Activated T-cell treated with anti-CD3 and anti-CD28 coated beads for 1 hour (primary cell): ENCODE measurements at regions not wholly inside any gene's neighbourhood (a gene's known extent, or its start where the extent isn't known, plus 50 kb on each side); places are given as distances from the start of the nearest gene placed in this dataset.
A peak's percentile ranks its signal among the peaks of the same experiment; 100 is the strongest.
"Not testable (repeated sequence)": the region's sequence is repeated elsewhere in the genome, so short reads cannot be mapped to it uniquely, and the experiment has no call there.

Experiments used
- DNase-seq: peaks from one replicate; pipeline ENCODE4 v3.0.0-alpha.2; 2020; ENCODE audit warnings: low read depth

DNA sequence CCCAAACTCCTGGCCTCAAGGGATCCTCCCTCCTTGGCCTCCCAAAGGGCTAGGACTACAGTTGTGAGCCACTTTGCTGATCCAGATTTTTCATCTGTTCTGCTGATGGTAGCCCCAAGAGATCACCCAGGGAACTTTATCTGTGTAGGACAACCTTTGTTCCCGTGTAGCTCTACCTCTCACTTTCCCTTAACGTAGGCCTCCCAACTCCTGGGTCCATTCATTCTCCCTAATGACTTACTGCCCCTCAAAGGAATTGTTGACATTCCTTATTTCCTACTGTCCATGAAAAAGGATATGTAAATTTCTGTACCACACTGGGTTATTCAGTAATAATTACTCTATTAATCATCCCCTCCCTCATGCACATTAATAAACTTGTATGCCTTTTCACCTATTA, 51.0 kb upstream of the PHF24 start:
- no peak for DNase-seq

DNA sequence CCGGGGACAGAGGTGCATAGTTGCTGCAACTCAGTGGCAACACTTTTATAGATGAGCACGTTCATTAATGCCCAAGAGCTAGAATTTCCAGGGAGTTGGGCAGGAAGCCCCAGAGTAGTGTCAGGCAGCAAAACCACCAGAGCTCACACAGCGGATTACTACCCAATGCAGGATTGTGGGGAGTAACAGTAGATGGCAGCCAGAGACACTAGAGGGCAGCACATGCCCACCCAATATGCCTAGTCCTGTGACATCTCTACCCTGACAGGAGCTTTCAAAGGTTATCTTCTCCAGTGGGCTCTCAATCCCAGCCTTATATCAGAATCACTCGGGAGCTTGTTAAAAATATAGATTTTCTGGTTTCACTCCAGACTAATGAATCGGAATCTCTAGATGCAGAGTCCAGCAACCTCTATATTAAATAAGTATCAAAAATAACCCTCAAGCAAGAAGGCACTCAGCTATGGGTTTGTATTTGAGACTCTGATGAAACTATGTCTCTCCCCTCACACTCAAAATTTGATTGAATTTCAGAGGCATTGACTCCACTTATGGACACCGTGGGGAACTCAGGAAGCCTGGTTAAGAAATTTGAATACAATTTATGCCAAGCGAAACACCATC, 58.4 kb upstream of the PHF24 start:
- peak; percentile 64 for DNase-seq

DNA sequence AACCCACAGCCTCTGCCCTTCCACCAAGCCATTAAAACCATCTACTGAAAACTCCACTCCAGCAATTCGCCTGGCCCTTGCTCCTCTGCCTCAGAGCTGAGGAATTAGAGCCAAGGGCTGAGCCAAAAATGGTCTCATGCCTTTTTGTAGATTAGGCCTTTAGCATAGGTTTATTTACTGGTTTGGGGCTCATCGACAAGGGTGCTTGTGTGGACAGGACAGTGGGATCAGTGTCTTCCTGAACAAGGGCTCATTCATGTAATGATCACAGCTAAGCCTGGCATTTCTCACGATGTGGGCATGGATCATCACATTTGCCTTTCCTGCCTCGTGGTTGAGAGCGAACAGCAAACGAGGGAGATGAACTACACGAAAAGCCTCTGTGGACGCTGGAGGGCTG, 59.2 kb upstream of the PHF24 start:
- DNase-seq = no peak

DNA sequence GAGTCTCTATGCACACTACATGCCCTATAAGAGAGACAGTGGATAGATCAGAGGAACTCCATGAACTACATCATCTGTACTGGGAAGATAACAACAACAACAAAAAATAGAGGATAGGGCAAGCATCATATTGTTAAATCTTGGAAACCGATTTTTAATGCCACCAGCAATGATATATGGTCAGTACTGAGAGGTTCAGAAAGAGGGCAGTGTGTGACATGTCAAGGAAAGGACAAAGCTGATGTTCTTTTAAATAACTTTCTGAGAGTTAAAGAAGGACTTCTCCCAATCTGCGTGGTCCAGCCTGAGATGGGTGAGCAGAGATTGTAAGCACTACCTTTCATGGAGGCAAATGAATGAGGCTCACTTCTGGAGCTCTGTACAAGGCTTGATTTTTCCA, 62.0 kb upstream of the PHF24 start:
- DNase-seq = no peak

DNA sequence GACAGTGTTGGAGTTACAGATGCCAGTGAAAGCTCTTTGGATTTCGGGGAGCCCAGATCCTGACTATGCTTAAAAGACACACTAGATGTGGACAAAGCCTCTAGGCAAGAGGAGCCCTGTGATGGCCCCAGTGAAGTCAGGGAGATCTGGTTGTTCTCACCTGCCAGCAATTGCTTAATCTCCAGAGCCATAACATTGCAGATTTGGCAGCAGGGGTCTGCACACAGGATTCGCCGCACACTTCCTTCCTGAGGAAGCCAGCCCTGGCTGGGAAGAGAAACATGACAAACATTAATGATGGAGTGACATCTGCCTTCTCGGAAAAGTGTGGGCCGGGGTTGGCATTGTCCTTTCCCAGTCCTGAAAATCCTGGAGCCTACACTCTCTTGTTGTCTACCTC, 65.2 kb upstream of the PHF24 start:
- no peak for DNase-seq

DNA sequence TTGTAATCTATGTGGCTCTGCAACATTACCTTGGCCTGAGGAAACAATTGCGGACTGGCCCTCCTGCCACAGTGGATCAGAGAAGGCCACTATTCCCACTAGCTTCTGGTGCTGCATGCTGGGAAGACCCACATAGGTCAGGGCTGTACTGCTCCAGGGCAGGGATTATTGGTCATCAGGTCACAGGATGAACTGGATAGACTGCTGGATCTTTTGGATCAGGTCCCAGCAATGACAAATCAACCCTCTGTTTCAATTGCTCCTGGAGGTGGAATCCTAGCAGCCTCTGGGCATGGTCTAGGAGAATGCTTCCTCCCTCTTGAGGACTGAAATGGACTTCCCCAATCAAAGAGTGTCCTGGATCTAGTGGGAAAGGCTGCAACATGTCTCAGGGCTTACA, 66.7 kb upstream of the PHF24 start:
- no peak for DNase-seq

DNA sequence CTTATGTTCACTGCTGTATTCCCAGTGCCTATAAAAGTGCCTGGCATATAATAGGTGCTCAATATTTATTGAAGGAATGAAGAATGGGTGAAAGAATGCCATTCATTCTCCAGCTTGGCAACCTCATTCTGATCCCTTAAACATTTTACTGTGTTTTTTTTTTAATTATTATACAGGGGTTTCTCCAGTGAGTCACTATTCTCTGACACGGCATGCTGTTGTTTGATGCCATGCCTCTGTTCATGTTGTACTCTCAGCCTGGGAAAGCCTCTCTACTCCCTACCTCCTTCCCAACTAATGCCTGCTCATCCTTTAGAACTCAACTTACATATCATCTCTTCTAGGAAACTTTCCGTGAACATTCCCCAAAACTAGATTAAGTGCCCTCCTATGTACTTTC, 70.2 kb upstream of the PHF24 start:
- no peak for DNase-seq

DNA sequence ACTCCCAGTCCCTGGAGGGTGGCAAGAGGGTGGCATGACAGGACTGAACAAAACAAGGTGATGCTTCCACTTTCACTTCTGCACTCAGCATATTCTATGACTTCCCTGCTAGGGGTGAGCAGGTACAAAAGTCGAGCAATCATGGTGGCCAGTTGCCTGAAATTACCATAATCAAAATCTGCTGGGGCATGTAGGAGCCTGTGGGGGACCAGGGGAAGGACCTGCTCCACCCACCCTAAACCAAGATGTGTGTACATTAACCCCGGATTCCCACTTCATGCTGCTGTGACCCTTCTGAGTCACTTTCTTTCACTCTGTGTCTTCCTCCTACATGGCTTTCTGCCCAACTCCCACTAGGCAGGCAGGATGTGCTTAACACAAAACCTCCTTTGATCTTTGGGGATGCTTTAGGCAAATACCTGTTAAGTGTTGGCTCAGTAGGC, 73.3 kb upstream of the PHF24 start:
- no peak for DNase-seq

DNA sequence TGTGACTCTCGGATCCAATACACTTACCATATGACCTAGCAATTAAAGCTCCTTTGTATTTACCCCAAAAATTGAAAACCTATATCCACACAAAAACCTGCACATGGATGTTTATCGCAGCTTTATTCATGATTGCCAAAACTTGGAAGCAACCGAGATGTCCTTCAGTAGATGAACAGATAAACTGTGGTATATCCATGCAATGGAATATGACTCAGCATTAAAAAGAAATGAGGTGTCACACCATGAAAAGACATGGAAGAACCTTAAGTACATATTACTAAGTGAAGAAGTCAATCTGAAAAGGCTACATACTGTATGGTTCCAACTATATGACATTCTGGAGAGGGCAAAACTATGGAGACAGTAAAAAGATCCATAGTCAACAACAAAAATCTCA, 82.0 kb upstream of the PHF24 start:
- DNase-seq = no peak

DNA sequence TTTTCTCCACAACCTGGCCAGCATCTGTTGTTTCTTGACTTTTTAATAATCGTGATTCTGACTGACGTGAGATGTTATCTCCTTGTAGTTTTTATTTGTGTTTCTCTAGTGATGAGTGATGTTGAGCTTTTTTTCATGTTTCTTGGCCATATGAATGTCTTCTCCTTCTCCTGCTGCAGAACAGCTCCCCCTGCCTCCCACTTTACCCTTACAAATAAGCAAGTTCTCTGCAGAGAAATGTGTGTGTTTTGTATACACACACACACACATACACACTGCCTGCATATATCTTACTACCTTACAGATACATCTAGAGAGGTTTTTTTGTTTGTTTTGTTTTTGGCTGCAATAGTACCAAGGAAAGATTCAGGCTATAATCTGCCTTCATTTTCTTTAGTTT, 88.7 kb upstream of the PHF24 start:
- no peak for DNase-seq

DNA sequence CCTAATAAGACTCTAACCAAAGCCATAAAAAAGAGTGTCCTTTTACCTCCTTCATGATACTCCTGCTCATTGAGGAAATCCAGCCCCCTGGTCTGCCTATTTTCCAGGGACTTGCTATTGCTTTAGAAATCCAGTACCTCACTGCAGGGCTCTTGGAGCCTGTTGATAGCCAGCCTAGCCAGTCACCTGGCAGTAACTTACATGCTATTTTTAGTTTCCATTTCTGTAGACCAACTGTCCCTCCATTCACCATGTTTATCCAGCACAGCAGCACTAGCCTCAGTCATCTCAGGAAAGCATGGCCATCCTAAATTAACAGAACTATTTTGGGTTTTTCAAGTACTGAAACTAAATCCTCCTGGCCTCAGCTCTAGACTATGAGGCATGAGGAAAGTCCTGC, 91.5 kb upstream of the PHF24 start:
- no peak for DNase-seq

DNA sequence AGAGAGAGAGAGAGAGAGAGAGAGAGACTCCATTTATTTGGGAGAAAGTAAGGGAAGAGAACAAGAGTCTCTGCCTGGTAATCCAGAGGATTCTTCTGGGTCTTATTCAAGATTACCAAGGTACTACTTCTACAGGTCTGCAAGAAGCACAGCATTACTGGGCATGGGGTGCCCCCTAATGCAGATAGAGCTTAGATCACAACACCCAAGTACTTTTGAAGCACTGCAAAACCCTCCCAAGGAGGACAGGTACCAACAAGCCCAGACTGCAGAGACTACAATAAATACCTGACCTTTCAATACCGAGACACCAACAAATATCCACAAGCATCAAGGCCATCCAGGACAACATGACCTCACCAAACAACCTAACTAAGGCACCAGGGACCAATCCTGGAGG, 94.7 kb upstream of the PHF24 start:
- no peak for DNase-seq

DNA sequence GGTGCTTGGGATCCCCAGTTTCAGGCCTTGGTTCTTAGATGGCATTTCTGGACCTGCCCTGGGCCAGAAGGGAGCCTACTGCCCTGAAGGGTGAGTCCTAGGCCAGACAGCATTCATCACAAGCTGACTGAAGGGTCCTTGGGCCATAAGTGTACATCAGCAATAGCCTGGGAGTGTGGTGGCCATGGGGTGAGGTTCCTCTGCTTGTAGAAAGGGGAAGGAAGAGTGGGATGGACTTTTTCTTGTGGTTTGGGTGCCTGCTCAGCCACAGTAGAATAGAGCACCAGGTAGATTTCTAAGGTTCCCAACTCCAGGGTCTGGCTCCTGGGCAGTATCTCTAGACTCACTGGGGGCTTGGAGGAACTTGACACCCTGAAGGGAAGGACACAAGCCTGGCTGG, 95.2 kb upstream of the PHF24 start:
- no peak for DNase-seq

DNA sequence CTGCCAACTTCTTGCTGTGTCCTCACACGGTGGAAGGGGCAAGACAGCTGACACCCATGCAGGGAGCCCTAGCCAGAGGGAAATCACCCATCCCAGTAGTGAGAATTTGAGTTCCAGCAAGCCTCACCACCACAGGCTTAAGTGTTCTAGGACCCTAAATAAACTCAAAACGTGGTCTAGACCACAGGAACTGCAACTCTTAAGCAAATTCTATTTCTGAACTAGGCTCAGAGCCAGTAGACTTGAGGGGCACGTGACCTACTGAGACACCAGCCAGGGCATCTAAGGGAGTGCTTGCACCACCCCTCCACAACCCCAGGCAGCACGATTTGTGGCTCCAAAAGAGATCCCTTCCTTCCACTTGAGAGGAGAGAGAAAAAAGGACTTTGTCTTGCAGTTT, 96.0 kb upstream of the PHF24 start:
- DNase-seq = no peak

DNA sequence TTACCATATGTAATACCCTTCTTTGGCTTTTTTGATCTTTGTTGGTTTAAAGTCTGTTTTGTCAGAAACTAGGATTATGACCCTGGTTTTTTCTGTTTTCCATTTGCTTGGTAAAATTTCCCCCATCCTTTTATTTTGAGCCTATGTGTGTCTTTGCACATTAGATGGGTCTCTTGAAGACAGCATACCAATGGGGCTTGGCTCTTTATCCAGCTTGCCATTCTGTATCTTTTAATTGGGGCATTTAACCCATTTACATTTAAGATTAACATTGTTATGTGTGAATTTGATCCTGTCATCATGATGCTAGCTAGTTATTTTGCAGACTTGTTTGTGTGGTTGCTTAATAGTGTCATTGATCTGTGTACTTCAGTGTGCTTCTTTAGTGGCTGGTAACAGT, 103.1 kb upstream of the PHF24 start:
- not testable (repeated sequence) for DNase-seq

DNA sequence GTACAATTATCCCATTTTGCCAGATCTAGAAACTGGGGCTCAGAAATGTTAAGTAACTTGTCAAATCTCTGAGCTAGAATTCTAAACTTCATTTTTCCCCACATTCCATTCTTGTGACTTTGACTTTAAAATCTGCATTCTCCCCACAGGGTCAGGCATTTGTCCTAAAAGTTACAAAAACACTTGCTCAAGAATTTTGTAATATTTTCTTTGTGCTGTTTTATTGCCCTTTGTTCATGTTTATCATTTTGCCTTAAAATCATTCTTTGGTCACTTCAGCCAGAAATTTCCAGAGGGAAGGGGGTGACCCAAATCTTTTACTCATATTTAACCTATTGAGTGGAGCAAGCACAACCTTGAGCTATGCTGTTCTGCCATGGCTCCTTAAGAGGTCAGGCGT, 120.1 kb upstream of the CCL21 start:
- DNase-seq = no peak

DNA sequence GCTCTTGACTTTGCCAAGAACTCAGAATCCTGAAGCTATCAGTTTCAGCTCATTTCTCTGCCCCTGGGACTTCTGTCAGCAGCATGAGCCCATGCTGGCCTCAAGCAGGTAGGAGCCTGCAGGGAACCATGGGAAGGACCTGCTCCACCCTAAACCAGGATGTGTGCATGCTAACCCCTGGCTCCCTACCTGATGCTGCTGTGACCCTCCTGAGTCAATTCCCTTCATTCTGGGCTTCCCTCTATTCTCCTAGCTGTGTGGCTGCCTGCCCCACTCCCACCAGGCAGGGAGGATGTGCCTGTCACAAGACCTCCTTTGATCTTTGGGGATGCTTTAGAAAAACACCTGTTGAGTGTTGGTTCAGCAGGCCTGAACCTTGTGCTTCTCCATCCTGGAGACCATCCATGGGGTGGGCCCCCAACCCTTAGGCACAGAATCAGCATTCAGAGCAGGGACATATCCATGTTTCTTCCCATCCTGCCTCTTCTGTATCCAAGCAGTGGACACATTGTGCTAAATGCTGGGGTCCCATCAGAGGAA, 117.1 kb upstream of the CCL21 start:
- no peak for DNase-seq

DNA sequence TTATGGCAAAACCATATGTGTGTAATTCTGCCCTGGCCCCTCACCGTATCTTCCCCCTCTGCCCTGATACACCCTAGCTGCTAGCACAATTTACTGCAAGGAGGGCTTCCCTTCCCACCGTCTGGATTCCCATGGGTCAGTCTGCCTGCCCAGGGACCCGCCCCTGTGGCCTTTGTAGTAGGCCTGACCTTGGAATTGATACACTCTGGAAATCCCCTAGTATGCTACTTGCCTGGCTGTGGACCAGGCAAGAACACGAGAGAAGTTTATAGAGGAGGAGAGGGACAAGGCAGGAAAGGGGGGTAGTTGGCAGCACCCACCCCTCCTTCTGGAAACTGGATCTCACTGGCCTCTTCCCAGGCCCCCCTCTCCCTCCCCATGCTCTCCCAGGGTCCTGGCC, 115.8 kb upstream of the CCL21 start:
- no peak for DNase-seq

DNA sequence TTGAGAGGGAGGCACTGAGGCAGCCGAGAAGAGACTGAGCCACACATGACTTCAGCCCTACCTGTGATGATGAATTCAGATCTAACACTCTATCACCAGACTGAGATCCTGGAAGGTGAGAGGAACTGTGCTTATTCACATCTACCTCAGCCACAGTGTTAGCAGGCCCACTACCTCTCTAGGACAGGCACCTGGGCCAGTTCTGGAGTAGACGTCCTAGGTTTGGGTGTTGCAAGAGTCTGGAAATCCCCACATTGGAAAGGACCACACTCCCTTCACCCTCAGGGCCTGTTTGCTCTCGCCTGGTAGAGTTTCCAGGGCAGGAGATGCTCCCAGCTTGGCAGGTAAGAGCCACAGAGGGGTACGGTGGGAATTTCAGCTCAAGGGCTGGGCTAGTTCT, 113.8 kb upstream of the CCL21 start:
- DNase-seq = no peak

DNA sequence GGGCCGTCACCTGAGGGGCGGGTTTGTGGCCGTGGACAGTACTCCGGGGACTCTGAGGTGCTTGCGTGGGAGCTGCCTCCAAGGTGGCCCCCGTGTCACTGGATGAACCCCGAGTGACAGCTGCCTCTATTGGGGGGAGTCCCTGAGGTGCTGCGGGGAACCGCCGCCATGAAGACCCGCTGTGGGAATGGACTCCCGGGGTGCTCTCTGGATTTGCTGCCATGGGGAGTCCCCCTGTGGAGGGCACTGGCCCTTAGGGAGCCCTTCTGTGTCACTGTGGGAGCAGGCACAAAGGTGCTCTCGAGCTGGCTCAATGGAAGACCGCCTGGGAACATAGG, 100.2 kb upstream of the CCL21 start:
- no peak for DNase-seq

DNA sequence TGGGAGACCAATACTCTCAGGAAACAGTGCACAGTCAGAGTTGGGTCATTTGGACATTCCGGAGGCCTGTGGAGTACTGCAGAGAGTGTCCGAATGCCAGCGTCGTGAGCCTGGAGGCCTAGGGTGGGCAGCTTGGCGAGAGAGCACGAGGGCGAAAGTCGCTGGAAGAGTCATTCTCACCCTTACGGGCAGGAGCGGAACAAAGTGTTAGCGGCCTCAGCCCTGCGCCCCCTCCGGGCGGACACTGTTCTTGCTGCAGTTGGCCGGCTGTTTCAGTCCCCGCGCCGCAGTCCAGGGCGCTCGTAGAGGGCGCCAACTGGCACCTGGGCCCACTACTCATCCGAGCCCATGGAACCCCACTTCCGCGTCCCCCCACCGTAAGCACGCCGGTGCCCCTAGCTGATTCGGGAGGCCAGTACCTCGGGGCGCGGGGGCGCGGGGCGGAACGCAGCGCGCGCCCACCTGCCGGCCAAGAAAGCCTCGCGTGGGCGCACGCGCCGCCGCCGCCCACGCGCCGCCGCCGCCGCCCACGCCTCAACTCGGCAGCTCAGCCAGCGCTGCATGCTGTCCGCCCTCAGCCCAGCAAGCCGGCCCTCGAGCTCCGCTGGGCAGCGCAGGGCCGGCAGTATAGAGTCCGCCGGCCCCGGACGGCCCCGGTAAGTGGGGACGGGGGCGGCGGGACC, 99.7 kb upstream of the CCL21 start:
- DNase-seq = no peak

DNA sequence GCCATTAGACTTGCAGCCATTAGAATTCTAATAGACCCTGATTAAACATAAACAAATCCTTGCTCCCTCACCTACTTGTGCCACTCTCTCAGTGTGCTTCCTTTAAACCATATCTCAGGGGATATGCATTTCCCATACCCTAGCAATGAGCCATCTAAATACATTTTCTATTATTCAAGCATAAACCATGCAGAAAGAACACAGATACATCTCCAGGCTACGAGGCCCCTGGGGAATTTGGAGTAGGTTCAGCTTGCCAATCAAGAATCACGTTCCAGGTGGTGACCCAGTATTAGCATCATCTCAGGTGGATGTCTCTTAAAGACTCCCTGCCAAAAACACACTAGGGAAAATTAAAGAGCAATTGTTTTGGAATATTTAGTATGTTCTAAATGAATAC, 93.0 kb upstream of the CCL21 start:
- DNase-seq = no peak

DNA sequence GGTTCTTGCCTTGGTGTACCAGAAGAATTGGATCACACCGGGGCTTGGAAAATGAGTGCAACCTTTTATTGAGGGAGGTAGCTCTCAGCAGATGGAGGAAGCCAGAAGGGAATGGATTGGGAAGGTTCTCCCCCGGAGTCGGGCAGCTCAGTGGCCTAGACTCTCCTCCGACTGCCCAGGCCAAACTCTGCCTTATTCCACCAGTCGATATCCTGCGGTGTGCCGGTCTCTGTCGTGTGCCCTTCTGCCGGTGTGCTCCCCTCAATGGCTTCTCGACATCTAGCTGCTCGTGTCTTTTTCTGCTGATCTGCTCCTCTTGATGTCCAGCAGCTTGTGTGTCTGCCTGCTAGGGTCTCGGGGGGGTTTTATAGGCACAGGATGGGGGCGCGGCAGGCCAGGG, 87.4 kb upstream of the CCL21 start:
- no peak for DNase-seq

DNA sequence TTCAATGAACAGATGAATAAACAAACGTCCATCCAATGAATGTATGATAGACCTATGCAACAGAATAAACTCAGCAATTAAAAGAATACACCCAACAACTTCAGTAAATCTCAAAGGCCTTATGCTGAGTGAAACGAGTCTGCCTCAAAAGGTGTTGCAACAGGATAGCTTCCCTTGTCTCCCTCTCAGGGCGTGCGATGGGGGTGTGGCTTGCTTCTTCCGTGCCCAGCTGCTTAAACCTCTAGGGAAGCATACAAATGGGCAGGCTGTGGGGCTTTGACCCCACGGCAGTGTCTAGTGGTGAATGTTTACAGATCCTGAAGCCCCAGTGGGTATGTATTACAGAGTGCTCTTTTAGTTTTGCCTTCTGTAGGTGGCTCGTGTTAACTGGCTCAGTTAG, 87.0 kb upstream of the CCL21 start:
- DNase-seq = no peak
